RPMI7951 (cell line): ENCODE measurements at regions not wholly inside any gene's neighbourhood (a gene's known extent, or its start where the extent isn't known, plus 50 kb on each side); places are given as distances from the start of the nearest gene placed in this dataset.
"Not testable (repeated sequence)": the region's sequence is repeated elsewhere in the genome, so short reads cannot be mapped to it uniquely, and the experiment has no call there.

ENCODE experiments used
- DNase-seq: peaks from one replicate; pipeline ENCODE4 v3.0.0-alpha.2; 2012; ENCODE audit warnings: low read depth

DNA sequence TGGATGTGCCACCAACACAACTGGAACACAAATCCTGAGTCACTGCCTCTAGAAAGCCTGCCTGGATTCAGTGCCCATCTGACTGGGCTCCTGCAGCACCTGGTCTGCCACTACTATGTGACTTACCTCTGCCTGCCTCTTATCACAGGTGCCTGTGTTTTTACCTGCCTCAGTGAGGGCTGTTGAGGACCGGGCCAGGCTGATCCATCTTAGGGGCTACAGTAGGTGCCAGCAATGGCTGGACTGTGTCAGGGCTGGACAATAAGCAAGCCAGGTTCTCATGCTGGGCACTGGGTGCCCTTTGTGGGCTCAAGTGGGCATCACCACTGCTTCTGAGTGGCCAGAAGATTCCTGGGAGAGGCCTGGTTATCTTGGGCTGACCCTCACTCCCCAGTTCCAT lies 948.6 kb upstream of the TPTE start:
- not testable (repeated sequence) for DNase-seq

DNA sequence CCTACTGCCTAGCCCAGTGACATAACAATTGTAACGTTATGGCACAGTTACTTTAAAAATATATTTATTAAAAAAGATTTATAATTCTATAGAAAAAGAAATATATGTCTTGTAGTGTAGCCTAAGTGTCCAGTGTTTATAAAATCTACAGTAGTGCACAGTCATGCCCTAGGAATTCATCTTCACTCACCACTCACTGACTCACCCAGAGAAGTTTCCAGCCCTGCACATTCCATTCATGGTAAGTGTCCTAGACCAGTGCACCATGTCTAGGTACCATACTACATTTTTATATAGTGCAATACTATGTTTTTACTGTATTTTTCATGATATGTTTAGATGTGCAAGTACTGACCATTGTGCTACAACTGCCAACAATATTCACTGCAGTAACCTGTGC lies 947.9 kb upstream of the TPTE start:
- DNase-seq = not testable (repeated sequence)

DNA sequence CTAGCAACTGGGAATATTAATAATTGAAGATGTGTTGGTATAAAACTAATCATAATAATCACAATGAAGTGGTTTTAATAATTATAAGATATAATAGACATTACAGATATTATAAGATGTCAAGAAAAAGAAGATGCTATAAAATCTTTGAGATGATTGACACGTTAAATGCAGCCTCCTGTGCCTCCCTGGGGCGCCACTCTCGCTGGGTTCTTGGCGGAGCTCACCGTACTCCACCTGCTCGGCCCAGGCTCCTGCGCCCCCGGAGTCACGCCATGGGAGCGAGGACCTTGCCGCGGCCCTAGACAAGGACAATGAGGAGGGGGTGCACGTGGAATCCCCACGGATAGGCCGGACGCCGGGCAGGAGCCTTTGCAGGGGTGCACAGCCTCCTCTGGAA lies 942.1 kb upstream of the TPTE start:
- not testable (repeated sequence) for DNase-seq

DNA sequence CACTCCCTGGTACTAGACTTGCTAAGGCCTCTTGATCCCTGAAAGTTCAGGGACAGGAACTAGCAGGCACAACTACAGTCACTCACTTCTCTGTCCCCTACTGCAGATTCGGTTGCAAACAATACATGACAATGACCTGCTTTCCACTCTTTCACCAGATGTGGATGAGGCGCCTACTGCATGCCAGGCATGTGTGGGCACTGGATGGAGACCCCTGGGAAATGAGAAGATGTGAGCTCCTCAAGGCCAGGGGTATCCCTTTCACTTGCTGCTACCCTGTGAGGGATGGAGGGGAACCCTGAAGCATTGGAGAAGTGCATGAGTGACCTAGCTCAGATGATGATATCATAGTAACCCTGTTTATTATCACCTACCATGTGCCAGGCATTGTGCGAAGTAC lies 933.4 kb upstream of the TPTE start:
- DNase-seq = not testable (repeated sequence)

DNA sequence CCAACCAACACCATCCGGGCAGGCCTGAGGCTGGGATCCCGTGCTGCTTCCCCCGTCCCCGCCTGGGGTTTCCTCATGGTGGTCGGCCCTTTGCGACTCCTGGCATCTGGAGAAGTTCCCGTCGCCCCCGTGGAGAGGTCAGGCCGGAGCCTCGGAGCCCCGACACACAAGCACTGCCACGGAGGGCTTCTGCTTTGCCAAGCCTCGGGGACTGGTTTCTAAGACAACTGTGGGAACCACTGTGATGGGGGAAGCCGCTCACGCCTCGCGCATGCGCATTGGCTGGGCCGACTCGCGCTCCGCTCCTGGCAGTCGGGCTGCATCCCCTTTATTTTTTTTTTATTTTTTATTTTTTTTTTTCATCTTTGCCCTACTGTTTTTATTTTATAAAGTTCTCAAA lies 928.8 kb upstream of the TPTE start:
- DNase-seq = not testable (repeated sequence)

DNA sequence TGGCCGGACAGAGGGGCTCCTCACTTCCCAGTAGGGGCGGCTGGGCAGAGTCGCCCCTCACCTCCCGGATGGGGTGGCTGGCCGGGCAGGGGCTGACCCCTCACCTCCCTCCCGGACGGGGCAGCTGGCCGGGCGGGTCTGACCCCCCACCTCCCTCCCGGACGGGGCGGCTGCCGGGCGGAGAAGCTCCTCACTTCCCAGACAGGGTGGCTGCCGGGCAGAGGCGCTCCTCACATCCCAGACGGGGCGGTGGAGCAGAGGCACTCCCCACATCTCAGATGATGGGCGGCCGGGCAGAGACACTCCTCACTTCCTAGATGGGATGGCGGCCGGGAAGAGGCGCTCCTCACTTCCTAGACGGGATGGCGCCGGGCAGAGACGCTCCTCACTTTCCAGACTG lies 927.7 kb upstream of the TPTE start:
- not testable (repeated sequence) for DNase-seq

DNA sequence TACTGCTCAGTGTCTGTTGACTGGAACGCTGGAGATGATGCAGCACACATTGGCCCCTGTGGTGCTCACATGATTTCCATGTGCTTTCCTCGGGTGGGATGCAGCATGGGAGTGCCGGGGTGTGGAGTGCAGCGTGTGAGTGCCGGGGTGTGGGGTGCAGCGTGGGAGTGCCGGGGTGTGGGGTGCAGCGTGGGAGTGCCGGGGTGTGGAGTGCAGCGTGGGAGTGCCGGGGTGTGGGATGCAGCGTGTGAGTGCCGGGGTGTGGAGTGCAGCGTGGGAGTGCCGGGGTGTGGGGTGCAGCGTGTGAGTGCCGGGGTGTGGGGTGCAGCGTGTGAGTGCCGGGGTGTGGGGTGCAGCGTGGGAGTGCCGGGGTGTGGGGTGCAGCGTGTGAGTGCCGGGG lies 907.4 kb upstream of the TPTE start:
- not testable (repeated sequence) for DNase-seq

DNA sequence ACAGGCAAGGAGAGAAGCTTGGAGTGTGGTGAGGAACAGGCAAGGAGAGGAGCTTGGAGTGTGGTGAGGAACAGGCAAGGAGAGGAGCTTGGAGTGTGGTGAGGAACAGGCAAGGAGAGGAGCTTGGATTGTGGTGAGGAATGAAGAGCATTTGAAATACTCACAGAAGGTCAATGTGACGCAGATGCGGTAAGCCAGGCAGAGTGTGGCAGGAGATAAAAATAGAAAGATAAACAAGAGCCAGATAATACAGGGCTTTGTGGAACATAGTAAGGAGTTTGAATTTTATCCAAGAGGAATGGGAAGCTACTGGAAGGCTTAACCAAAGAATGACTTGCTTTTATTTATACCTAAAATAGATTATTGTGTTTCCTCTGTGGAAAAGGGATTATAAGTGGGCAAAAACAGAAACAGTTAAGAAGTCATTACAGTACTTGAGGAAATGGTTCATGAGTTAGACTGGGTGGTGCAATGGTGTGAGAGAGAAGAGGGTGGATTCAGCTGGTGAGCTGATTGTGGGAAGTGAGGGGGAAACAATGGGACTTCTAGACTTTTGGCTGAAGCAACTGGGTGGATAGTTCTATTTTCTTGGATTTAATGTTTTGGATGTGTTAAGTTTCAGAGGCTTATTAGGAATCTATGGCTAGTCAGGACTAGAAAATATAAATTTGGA lies 900.1 kb upstream of the TPTE start:
- DNase-seq = not testable (repeated sequence)

DNA sequence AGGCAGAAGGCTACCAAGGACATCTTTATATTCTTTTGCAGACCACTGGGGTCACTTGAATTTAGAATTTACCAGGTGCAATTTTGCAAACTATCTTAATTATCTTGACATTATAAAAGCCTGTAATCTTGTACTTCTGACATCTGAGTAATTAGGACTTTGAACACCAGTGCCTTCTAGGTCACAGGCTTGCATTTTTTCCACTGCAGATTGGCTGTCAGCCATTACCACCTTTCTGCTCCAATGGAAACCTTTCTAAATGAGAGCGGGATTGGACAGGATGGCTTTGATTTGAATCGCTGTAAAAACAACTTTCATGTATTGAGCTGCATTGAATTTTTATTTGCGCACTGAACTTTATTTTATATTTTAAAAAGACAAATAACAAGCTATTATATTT lies 893.3 kb upstream of the TPTE start:
- DNase-seq = not testable (repeated sequence)

DNA sequence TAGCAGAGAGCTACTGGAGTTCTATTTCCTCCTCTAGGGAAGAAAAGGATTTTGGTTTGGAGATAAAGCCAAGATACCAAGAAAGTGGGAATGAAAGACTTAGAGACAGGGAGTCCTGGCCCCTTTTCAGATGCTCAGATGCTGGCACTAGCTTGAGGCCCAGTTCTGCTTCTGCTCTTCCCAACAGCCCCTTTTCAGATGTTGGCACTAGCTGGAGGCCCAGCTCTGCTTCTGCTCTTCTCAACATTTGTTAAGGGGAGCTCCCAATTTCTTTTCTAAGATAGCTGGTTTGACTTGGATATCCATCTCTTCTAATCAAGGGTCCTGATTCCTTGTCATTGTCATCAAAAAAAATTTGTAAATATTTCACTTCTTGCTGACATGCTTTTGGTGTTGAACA lies 874.0 kb upstream of the TPTE start:
- DNase-seq = not testable (repeated sequence)

DNA sequence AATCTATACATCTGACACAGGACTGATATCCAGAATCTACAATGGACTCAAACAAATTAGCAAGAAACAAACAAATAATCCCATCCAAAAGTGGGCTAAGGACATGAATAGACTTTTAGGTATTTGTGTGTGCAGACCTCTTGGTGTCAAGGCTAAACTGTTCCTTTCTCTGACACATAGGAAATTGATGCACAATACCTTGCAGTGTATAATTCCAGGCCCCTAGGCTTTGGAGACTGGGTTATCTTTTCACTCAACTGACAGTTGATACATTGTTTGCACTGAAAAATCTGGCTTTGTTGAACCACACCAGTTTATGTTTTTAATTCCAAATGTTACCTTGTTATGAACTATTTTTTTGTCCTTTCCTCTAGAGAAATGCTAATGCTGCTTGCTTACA lies 873.1 kb upstream of the TPTE start:
- DNase-seq = not testable (repeated sequence)

DNA sequence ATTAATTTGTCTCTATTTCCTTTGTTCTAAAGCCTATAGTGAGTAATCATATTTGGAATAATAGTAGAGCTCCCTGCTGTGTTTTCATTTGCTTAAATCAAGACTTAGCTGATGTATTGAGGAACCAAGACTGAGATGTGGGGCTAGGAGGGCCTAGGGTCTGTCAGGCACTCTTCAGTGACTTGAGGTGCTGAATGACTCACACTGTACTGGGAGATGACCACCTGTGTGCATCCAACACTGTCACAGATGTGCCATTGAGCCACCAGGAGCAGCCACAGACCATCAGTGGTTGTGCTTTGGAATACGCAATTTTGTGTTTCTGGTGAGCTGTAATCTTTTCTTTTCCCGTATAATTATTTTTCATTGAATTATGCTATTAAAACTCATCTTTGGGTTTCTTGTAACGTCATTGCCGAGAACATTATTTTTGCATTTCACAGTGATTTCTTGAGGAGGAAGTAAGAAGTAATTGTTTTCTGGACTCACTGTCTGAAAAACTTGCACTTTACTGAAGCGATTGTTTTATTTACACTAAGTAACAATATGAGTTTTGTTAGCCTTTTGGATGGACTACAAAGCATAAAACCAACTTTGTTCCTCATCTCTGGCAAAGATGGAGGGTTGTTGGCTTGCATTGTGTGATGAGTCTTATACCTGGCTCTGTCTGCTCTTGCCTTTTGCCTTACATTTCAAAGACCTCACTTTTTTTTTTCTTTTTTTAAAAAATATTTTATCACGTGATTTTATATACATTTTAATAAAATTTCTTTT lies 872.2 kb upstream of the TPTE start:
- DNase-seq = not testable (repeated sequence)

DNA sequence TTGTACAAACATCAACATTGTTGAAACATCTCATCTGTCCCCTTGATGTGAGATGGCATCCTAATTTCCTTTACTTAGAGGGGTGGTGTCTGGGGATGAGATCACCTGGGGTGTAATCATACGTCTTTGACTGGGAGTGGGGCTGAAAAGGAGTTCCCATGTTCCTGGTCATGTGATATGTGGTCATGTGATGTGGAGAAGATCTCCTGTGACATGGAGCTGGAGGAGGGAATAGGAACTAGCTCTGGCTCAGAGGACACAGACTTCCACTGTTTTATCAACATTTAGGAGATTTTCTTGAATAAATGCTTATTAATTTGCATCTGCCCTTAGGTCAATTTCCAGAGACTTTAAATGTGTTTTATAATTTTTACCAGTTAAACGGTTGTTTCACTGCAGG lies 868.6 kb upstream of the TPTE start:
- DNase-seq = not testable (repeated sequence)

DNA sequence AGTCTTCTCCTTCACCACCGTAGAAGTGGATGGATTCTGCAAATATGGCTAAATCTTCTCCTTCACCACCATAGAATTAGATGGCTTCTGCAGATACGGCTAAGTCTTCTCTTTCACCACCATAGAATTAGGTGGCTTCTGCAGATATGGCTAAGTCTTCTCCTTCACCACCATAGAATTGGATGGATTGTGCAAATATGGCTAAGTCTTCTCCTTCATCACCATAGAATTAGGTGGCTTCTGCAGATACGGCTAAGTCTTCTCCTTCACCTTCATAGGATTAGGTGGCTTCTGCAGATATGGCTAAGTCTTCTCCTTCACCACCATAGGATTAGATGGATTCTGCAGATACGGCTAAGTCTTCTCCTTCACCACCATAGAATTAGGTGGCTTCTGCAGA lies 866.2 kb upstream of the TPTE start:
- DNase-seq = not testable (repeated sequence)

DNA sequence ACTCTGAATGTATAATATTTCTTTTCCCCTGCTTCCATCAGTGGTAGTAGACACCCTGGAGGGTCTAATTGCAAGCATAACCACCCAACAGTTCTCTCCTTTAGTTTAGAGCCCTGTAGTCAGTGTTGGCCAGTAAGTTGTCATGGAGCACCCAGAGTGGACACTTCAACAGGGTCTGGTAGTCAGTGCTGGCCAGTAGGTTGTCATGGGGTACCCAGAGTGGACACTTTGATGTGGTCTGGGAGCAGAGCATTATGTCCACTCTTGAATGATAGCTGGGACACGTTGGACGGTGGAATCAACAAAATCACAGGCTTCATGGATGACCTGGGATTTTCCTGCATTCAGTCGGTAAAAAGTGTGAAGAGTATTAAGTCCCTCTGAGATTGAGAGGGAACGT lies 864.9 kb upstream of the TPTE start:
- not testable (repeated sequence) for DNase-seq

DNA sequence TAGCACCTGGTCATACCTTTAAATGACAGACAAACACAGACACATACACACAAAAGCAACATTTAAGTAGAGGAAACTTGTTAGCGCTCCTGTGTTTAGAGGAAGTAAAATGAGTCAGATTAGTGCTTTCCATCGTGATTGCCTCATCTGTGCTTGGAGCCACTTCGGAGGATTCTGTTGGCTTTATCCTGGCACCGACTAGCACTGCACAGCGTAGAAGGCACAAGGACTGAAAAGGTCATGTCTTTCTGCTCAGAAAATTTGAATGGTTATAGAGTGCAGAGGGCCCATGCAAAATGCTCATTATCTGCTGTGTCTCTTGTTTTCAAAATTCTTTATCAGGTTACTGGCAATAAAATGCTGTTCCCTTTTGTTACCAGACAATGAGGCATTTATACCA lies 863.6 kb upstream of the TPTE start:
- DNase-seq = not testable (repeated sequence)

DNA sequence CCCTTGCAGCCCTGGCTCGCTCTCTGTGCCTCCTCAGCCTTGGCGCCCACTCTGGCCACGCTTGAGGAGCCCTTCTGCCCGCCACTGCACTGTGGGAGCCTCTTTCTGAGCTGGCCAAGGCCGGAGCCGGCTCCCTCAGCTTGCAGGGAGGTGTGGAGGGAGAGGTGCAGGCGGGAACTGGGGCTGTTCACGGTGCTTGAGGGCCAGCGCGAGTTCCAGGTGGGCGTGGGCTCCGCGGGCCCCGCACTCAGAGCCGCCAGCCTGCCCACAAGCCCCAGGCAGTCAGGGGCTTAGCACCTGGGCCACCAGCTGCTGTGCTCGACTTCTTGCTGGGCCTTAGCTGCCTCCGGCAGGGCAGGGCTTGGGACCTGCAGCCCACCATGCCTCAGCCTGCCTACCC lies 861.5 kb upstream of the TPTE start:
- DNase-seq = not testable (repeated sequence)

DNA sequence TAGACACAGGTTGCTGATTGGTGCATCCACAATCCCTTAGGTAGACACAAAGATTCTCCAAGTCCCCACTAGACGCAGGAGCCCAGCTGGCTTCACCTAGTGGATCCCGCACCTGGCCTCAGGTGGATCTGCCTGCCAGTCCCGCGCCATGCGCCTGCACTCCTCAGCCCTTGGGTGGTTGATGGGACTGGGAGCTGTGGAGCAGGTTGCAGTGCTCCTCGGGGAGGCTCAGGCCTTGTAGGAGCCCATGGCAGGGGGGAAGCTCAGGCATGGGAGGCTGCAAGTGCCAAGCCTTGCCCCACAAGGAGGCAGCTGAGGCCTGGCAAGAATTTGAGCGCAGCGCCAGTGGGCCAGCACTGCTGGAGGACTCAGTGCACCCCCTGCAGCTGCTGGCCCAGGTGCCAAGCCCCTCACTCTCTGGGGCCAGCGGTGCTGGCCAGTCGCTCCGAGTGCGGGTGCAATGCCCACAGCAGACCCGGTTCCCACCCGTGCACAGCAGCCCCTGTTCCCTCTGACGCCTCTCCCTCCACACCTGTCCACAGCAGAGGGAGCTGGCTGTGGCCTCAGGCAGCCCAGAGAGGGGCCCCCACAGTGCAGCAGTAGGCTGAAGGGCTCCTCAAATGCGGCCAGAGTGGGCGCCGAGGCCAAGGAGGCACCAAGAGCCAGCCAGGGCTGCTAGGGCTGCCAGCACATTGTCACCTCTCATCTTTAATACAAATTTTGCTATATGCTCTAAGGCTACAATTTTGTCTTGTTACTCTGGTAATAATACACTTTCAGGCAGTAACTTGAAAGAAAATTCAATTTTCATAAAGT lies 857.3 kb upstream of the TPTE start:
- not testable (repeated sequence) for DNase-seq

DNA sequence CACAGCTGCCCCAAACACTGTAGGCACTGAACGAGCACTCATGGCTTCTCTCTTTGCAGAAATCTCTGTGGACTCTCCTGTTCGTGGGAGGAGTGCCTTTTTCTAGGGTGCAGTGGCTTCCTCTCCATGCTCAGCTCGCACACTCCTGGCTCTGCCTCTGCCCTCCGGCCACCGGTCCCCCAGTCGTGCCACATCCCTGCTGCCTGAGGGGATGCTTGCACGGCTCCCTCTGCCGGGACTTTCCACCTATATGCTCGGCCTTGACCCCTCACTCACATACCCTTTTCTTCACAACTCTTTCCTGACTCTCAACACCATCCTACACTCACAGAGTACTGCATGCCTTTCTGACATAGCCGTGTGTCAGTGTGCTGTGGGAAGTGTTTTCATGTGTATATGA lies 845.6 kb upstream of the TPTE start:
- DNase-seq = not testable (repeated sequence)

DNA sequence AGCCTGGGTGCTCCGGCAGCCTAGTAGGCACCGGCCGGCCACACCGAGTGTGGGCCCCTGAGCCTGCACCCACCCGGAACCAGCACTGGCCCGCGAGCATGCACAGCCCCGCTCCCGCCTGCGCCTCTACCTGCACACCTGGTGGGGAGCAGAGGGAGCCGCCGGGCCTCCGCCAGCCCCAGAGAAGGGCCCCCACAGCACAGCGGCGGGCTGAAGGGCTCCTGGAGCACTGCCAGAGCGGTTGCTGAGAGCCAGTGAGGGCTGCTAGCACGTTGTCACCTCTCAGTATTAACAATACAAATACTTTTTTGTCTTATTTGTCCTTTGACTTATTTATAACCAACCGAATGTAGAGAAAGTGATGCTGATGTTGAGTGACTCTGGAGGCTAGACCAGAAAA lies 842.4 kb upstream of the TPTE start:
- DNase-seq = not testable (repeated sequence)

DNA sequence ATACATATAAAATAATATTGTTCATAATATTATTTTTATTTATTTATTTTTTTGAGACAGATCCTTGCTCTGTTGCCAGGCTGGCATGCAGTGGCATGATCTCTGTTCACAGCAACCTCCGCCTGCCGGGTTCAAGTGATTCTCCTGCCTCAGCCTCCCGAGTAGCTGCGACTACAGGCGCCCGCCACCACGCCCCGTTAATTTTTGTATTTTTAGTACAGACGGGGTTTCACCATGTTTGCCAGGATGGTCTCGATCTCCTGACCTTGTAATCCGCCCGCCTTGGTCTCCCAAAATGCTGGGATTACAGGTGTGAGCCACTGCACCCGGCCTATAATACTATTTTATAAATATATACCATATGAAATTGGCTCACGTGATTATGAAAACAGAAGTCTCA lies 832.4 kb upstream of the TPTE start:
- DNase-seq = not testable (repeated sequence)

DNA sequence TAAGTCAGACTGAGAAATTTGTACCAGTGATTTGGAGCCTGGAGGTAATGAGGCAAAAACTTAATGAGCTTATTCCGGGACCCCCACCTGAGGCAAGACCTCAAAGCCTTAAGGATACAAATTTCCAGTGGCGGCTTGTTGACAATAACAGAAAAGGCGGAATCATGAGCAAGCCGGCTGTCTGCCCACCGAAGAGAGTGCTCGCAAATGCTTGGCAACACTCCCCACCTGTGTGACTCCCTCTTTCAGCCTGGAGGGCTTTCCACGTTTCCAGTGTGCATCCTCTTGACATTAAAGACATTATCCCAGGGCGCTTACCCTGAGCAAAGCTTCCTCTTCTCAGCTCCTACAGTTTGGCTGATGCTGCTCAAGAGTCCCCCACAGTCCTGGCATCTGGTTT lies 830.4 kb upstream of the TPTE start:
- not testable (repeated sequence) for DNase-seq
